ENCODE measurements at regions not wholly inside any gene's neighbourhood (a gene's known extent, or its start where the extent isn't known, plus 50 kb on each side); places are given as distances from the start of the nearest gene placed in this dataset.
"Not testable (repeated sequence)": the region's sequence is repeated elsewhere in the genome, so short reads cannot be mapped to it uniquely, and the experiment has no call there.

DNA sequence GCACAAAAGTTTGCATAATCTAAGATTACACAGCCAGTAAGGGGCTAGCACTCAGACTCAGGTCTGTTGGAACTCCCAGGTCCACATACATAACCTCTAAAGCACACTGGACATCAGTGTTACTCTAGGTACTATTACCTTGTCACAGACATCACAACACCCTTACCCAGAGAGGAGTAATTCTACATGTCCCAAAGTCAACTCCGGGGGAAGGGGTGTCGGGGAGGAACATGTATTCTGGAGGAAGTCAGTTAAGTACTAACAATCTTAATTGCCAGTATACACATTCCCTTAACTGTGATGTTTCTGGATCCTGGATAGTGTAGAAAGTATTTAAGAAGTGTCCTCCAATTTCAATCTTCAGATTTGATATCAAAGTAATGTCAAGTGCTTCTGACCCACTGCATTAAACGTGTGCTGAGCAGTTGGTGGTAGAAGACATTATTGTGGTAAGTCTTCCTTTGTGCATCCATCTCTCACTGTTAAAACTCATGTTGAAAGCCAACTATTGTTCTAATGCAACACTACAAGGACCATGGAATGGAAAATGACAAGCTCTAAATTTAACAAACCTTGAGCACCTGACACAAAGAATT, 155.4 kb downstream of the CRPPA start:
- no peak for DNase-seq

DNA sequence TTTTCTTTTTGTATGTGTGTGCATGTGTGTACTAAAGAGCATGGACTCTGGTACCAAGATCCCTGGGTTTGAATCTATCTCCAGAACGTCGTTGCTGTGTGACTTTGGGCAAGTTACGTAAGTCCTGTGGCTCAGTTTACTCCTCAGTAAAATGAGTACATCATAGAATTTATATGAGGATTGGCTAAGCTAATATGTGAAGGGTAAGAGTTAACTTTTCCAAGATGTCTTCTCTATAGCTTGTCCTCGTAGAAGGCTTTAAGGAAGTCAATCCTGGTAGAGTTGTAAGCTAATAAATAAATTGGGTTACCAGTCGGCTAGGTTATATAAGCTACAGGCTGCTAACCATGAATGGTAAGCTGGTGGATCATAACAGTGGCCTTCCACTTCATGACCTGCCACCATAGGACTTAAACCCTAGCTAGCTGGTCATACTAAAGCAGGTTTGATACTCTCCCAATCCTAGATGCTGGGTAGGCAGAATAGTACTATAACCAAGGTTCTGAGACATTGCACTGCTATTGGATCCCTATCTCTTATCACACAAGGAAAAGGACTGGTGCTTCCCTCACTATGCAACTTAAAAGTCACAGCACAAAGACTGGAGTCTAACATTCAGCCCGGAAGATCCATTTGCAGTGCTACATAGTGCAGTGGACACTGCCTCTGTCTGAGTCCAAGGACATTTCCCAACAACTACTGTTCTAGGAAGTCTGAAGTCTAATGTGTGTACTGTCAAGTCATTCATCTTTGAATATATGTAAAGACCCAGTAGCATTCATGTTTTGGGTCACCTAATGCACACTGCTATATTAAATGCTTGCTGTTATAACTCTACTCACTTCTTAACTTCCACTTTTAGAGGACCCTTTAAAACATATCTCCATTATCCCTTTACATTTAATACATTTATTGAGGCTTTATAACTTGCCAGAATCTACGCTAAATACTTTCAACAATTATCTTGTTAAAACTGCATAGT, 156.2 kb downstream of the CRPPA start:
- no peak for DNase-seq

DNA sequence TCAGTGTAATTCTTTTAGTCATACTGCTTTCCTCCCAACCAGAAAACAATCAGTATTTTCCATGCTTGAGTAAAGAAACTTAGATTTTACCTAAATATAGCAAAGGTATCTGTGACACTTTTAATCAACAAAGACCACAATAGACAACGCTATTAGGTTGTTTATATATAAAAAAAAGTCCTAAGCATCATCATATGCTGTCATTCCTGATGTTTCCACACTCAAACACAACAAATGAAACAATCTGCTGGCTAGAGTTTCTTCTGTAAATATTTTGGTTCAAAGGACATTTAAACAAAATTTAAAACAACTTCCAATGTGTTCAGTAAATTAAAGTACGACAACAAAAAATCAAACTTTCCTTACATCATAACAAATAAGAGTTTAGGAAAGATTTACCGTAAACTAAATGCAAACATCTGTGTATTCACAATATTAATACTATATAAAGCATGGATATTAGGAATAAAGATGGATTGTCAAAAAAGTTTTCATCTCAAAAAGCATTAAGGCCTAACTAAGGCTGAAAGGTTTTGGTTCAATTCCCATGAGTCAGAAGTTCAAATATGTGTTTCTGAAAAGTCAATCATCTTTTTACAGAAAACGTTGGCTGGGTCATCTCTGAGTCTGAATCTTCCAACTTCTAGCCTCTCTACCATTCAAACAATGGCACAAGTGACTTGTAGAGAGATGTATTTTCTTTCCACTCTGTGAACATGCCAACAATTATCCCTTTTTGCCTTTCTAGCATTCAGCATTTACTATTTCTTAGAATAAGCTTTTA, 157.1 kb downstream of the CRPPA start:
- no peak for DNase-seq

DNA sequence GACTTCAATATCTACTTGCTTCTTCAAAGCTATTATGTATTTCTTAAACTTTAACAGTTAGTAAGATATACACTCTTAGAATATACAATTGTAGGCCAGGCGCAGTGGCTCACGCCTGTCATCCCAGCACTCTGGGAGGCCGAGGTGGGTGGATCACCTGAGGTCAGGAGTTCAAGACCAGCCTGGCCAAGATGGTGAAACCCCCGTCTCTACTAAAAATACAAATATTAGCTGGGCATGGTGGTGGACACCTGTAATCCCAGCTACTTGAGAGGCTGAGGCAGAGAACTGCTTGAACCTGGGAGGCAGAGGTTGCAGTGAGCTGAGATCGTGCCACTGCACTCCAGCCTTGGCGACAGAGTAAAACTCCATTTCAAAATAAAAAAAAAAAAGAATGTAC, 158.0 kb downstream of the CRPPA start:
- DNase-seq, result not testable (repeated sequence)

DNA sequence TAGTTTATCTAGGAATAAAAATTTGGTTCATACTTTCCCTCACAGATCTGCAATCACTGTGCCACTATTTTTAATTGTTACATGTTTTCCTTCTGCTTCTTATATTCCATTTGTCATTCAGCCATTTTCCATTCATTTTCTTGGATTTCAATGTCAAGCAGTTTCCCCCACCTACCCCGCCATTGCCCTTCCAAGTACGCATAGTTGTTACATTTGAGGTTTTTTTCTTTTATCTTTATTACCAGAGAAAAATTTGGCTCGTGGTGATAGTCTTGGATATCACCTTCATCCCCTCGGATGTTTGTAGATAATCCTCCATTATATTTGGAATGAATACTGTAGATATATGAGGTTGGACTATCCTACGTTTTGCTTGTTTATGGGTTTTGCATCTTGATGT, 159.7 kb downstream of the CRPPA start:
- no peak for DNase-seq

DNA sequence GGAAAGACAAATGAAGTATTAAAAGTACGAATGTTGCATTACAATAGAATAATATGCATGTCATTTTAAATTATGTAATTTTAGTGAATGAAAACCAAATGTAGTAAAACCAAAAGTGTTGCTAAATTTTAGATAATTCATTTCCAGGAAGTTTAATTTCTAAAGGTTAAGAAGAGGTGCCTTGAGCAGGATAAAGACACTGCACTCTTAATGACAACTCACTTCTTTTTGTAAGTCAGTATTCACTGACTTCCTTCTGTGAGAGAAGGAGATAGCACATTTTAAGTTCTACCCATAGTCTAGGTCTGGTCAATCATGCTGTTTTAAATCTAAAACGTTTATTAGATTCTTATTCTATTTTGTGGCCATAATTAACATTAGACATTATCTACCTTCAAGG, 160.2 kb downstream of the CRPPA start:
- DNase-seq, result no peak

DNA sequence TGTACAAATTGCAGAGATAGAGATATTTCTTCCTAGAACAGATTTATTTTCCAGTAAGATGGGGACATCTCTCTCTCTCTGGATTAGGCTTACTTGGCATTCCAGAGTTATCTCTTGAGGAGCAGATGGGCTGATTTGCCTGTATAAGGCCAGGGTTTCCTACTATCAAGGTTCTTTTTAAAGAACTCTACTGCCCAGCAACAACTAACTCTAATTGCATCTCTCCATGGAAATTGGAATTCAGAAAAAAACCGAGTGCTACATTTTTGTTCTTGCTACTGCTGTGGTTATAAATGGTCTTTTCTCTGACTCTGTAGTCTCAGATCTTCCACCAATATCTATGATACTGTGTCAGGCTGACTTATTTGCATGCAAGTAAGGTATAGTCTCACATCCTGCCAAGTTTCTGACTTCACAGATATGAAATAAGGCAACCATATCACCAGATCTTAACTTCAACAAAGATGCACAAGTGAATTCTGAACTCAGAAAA, 161.1 kb downstream of the CRPPA start:
- no peak for DNase-seq

DNA sequence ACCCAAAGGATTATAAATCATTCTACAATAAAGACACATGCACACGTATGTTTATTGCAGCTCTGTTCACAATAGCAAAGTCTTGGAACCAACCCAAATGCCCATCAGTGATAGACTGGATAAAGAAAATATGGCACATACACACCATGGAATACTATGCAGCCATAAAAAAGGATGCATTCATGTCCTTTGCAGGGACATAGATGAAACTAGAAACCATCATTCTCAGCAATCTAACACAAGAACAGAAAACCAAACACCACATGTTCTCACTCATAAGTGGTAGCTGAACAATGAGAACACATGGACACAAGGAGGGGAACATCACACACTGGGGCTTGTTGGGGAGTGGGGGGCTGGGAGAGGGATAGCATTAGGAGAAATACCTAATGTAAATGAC, 164.9 kb downstream of the CRPPA start:
- DNase-seq, result not testable (repeated sequence)

DNA sequence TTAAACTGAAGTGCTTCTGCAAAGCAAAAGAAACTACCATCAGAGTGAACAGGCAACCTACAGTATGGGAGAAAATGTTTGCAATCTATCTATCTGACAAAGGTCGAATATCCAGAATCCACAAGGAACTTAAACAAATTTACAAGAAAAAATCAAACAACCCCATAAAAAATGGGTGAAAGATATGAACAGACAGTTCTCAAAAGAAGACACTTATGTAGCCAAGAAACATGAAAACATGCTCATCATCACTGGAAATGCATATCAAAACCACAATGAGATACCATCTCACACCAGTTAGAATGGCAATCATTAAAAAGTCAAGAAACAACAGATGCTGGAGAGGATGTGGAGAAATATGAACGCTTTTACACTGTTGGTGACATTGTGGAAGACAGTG, 165.4 kb downstream of the CRPPA start:
- not testable (repeated sequence) for DNase-seq

DNA sequence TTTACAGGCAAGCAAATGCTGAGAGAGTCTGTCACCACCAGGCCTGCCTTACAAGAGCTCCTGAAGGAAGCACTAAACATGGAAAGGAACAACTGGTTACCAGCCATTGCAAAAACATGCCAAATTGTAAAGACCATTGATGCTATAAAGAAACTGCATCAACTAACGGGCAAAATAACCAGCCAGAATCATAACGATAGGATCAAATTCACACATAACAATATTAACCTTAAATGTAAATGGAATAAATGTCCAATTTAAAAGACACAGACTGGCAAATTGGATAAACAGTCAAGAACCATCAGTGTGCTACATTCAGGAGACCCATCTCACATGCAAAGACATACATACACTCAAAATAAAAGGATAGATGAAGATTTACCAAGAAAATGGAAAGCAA, 170.7 kb downstream of the CRPPA start:
- DNase-seq, result not testable (repeated sequence)

DNA sequence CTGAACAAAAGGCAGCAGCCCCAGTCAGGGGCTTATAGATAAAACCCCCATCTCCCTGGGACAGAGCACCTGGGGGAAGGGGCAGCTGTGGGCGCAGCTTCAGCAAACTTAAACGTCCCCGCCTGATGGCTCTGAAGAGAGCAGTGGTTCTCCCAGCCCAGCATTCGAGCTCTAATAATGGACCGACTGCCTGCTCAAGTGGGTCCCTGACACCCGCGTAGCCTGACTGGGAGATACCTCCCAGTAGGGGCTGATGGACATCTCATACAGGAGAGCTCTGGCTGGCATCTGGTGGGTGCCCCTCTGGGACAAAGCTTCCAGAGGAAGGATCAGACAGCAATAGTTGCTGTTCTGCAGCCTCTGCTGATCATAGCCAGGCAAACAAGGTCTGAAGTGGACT, 172.1 kb downstream of the CRPPA start:
- DNase-seq, result not testable (repeated sequence)

DNA sequence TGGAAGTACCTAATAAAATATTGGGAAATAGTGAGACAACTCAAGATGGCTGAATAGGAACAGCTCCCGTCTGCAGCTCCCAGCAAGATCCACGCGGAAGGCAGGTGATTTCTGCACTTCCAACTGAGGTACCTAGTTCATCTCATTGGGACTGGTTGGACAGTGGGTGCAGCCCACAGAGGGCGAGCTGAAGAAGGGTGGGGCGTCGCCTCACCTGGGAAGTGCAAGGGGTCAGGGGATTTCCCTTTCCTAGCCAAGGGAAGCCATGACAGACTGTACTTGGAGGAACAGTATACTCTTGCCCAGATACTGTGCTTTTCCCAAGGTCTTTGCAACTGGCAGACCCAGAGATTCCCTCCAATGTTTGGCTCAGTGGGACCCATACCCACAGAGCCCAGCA, 172.8 kb downstream of the CRPPA start:
- not testable (repeated sequence) for DNase-seq

DNA sequence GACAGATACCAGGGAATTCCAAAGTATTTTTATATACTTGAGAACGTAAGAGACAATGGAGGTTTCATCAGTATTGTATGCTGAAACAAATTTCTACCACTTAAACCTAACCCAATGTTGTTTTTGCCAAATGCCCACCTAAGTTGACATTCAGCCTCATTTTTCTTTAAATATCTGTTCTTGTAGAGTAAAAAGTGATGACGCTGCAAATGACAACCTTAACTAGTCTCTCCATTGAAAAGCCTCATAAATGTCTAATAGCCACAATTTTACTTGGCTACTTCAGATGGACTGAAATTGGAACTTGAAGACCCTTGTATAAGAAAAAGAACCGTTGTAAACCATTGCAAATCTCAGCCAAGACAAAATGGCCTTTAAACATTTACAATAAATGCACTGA, 176.9 kb downstream of the CRPPA start:
- no peak for DNase-seq

DNA sequence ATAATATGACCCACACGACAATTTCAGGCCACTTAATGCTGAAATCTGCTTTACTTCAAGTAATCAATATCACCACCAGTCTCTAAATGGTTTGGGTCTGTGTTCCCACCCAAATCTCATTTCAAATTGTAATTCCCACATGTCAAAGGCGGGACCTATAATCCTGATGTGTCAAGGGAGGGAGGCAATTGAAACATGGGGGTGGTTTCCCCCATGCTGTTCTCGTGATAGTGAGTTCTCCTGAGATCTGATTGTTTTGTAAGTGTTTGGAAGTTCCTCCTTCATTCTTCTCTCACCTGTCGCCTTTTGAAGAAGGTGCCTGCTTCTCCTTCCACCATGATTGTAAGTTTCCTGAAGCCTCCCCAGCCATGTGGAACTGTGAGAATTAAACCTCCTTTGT, 178.4 kb downstream of the CRPPA start:
- no peak for DNase-seq

DNA sequence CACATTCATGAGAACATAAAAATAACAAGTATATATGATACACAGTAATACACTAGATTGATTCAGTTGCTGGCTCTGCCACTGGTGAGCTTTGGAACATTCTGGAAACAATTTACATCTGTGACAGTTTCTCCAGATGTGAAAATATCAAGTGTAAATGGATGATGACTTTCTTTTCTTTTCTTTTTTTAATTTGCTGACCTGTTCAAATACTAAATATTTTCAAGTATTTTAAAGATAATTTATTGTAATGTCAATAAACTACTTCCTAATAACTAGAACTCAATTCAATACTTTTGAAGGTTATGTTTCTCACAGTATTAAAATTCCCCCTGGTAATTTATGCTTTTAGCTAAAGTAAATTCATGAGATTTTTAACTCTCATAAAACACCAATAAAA, 180.3 kb downstream of the CRPPA start:
- DNase-seq, result no peak

DNA sequence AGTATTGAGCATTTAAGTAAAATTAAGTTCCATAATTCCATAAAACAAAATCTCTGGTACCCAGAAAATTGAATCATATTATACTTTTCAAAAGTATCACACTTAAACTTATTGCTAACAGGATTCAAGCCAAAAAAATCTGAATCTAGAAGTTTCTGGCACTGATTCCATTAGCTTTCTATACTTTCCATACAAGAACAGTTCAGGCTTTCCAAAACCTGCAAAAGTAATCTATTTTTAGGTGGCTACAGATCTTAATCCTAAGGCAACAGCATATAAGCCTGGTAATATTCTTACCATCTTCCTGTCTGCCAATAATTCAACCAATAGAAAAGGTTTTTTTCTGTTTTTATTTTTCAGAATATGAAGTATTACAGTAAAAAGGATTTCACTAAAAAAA, 185.0 kb downstream of the CRPPA start:
- no peak for DNase-seq

DNA sequence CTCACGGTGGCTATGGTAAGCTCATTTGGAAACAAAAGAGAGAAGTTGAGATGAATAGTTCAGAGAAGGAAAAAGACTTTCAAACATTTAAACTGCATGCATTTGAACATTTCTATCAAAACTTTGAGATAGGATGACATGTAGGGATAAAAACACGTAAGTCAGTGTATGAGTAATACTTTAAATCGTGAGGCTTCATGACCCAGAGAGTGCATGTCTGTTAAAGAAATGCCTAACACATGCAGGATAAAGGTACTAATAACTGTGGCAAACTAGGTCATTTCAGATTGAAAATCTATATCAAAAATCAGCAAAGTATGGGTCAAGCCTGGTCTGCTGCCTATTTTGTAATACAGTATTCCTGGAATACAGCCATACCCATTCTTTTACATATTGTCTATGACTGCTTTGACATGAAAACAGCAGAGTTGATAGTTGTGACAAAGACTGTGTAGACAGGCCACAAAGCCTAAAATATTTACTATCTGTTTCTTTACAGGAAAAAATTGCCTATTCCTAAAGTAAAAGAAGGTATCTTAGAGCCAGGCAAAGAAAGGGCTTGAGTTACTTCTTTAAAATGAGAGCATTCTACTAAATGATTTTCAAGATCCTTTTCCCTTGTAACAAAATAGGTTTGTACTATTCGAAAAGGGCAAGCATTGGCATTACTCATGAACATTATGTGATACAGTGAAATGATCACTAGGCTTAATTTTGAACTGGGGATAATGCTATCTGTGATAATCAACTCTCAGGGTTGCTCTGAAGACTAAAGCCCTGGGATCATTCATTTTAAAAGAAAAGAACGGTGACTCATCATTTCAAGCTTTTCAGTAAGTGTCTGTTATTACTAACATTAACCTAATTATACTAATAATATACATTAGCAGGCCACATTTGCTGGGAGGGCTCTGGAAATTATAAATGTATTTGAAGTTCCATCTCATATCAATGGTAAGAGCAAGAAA, 185.9 kb downstream of the CRPPA start:
- no peak for DNase-seq

DNA sequence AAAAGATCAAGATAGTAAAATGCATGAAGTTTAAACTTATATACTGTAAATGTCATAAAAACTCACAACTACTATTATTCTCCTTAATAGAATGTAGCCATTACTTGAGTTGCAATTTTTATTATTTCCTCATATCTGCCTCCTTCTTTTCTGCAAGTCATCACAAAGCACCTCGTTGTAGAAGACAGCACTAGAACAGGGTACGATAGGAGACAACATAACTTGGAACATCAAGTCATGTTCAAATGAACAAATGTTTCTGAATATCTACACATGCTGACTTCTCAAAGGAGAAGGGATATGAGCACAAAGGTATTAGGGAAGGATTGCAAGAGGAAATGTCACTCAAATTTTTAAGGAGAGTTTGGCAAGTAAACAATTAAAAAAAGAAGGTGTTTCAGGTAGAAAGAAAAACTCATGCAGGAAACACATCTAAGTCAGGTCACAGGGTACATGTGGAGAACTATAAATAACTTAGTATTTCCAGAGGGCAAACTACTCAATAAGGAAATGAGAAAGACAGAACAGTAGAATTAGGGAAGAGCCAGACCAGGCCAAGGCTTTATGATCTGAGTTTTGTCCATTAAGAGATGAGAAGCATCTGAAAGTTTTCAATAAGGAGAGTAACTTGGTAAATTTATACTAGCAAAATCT, 186.7 kb downstream of the CRPPA start:
- DNase-seq, result no peak

DNA sequence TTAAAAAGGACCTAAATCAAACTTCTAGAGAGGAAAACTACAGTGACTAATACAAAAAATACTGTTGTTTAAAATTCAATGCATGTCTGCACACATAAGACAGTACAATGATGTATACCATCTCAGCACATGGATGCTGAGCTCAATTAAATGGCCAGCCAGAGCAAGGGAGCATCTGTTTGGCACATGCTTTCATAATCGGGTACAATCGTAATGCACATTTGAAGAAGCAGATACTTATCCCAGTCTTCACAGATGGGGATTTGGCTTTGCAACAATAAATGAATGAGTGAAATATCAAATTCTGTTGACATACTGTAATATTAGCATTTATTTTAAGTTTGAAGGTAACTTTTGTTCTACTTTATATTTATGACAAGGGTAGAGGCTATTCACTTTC, 187.8 kb downstream of the CRPPA start:
- no peak for DNase-seq

DNA sequence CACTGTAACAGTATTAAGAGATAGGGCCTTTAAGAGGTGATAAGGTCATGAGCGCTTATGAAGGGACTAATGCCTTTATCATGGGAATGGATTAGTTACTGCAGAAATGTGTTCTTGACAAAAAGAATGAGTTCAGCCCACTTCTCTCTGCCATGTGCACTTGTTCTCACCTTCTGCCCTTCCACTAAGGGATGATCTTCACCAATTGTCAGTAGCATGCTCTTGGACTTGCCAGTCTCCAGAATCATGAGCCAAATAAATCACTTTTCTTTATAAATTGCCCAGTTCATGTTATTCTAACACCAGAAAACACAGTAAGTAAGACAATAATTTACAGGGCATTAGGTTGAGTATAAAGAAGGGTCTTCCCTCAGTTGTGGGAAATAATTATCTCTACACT, 189.1 kb downstream of the CRPPA start:
- no peak for DNase-seq

DNA sequence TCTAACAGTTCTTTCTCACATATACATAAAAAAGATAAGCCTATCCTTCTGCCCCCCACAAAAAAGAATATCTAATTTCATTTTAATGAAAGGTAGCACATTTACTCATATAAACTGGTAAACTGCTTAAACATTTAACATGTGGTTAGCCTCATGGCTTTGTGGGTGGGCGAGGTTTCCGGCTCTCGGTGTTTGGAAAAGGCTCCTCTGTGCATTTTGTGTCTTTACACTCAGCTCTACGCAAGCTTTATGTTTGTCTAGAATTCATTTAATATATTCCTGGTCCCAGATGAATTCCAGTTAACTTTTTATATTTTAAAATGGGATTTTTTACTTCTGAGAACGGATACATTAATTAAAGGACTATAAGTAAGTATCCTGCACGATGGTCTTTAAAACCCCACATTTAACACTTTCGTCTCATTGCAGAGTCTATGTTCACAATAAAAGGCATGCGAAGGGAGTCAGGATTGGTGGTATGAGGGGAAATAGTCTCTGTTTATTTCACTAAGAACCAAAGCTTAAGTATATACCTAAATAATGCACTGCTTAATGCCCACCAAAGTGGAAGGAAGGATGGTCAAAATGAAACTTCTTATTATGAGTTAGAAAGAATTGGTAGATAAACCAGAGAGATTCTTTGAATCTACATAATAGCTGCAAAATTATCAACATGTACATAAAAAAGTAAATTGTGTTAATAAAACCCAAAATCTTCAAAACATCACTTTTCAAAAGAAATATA, 197.2 kb downstream of the CRPPA start:
- no peak for DNase-seq
